GM12878 (cell line): ENCODE measurements at regions not wholly inside any gene's neighbourhood (a gene's known extent, or its start where the extent isn't known, plus 50 kb on each side); places are given as distances from the start of the nearest gene placed in this dataset.

ENCODE experiments used
- ATAC-seq: fragments of 200-7000 bp; cut with Tn5 transposase; 3 replicates; pipeline ENCODE4 v1.9.1; 2020; ENCODE audit warnings: mild to moderate bottlenecking, moderate library complexity
- BruUV-seq: library from RNA; stranded (reverse); fragments of 400-500 nt; replicated peaks from 2 replicates; lab custom pipeline; 2021; lab: Mats Ljungman, UMichigan
- CTCF ChIA-PET: fragments of 300-600 bp; sonication (Branson Sonifier 250); formaldehyde crosslinking; extraction: SDS; loops from one replicate; lab custom pipeline; 2021; ENCODE audit warnings: inconsistent platforms; lab: Yijun Ruan, JAX
- POLR2A ChIA-PET: fragments of 350-600 bp; formaldehyde crosslinking; extraction: SDS; loops from one replicate; lab custom pipeline; 2021; ENCODE audit warnings: inconsistent platforms; lab: Charles Lee
- RAD21 ChIA-PET: fragments of 300-600 bp; sonication (Branson Sonifier 250); formaldehyde crosslinking; loops from one replicate; lab custom pipeline; 2023; ENCODE audit warnings: antibody characterized with exemption; ENCODE audit not compliant: unreplicated experiment; lab: Charles Lee
- SMC1A ChIA-PET: fragments of 300-600 bp; sonication (Branson Sonifier 250); formaldehyde crosslinking; loops from one replicate; lab custom pipeline; 2023; ENCODE audit not compliant: unreplicated experiment, uncharacterized antibody; lab: Charles Lee
- DNase-seq: peaks from one replicate; pipeline ENCODE4 v3.0.0-alpha.2; 2011; ENCODE audit warnings: low read depth, low spot score
- FAIRE-seq: peaks from 3 replicates; lab custom pipeline; 2011; peaks lifted over from hg19 to GRCh38; lab: Jason Lieb, UNC
- H2AFZ ChIP-seq: 2 replicates; pipeline ENCODE4 v1.6.0; 2011; ENCODE audit warnings: low read depth, low read length, control low read depth; ENCODE audit not compliant: control insufficient read depth
- H3K27ac ChIP-seq: 2 replicates; pipeline ENCODE4 v1.5.1; 2011; ENCODE audit warnings: control low read depth; ENCODE audit not compliant: control insufficient read depth, insufficient read depth
- H3K27me3 ChIP-seq, 2 experiments: replicated peaks in 1 of 2; 2 replicates each; pipeline versions ENCODE4 v1.6.0 to v1.6.1; 2011; ENCODE audit warnings: low read length in 1 of 2; ENCODE audit not compliant: control insufficient read depth in 2 of 2, insufficient read depth in 2 of 2
- H3K36me3 ChIP-seq, 2 experiments: 2 replicates each; pipeline ENCODE4 v1.5.1; 2011; ENCODE audit warnings: low read length in 1 of 2; ENCODE audit not compliant: control insufficient read depth in 2 of 2, insufficient read depth in 2 of 2
- H3K4me1 ChIP-seq: 2 replicates; pipeline ENCODE4 v1.6.1; 2011; ENCODE audit warnings: mild to moderate bottlenecking, low read length, moderate library complexity, mixed read lengths; ENCODE audit not compliant: control insufficient read depth, insufficient read depth
- H3K4me2 ChIP-seq: 2 replicates; pipeline ENCODE4 v1.6.0; 2011; ENCODE audit warnings: control low read depth; ENCODE audit not compliant: control insufficient read depth, insufficient read depth
- H3K4me3 ChIP-seq: fragments of 200-600 bp; sonication (generic); 2 replicates; pipeline ENCODE4 v1.5.1; 2016
- H3K79me2 ChIP-seq: 2 replicates; pipeline ENCODE4 v1.6.0; 2011; ENCODE audit warnings: low read length; ENCODE audit not compliant: control insufficient read depth, insufficient read depth
- H3K9ac ChIP-seq: 2 replicates; pipeline ENCODE4 v1.8.0; 2011; ENCODE audit warnings: low read length, control low read depth, mixed read lengths; ENCODE audit not compliant: control insufficient read depth, insufficient read depth
- H3K9me3 ChIP-seq: replicated peaks from 3 replicates; pipeline ENCODE4 v1.5.1; 2011; ENCODE audit warnings: mild to moderate bottlenecking, low read length; ENCODE audit not compliant: control insufficient read depth, insufficient read depth
- H4K20me1 ChIP-seq: 2 replicates; pipeline ENCODE4 v1.6.0; 2011; ENCODE audit not compliant: control insufficient read depth, insufficient read depth
- BCL11A ChIP-seq: IDR thresholded peaks from 2 replicates; pipeline ENCODE4 v1.6.1; 2011; ENCODE audit warnings: low read depth, low read length
- BMI1 ChIP-seq: fragments of 450-650 bp; IDR thresholded peaks from 2 replicates; pipeline ENCODE4 v1.6.1; 2016; ENCODE audit warnings: mild to moderate bottlenecking, moderate library complexity, borderline replicate concordance
- CHD1 ChIP-seq: IDR thresholded peaks from 2 replicates; pipeline ENCODE4 v1.6.1; 2012; ENCODE audit warnings: low read depth, low read length, improper control_type of control experiment
- CHD2 ChIP-seq: IDR thresholded peaks from 2 replicates; pipeline ENCODE4 v1.6.1; 2011; ENCODE audit warnings: low read depth, low read length, improper control_type of control experiment, borderline replicate concordance
- CREB1 ChIP-seq: IDR thresholded peaks from 2 replicates; pipeline ENCODE4 v1.6.1; 2012; ENCODE audit warnings: low read depth, mild to moderate bottlenecking, inconsistent platforms
- CREM ChIP-seq: IDR thresholded peaks from 2 replicates; pipeline ENCODE4 v1.6.1; 2014; ENCODE audit warnings: antibody characterized with exemption, low read depth
- IKZF2 ChIP-seq, 2 experiments: fragments of 450-650 bp; IDR thresholded peaks; 2 replicates each; pipeline ENCODE4 v1.6.1; 2017; ENCODE audit warnings: mild to moderate bottlenecking in 2 of 2, moderate library complexity in 2 of 2
- IRF4 ChIP-seq: IDR thresholded peaks from 2 replicates; pipeline ENCODE4 v1.6.1; 2011; ENCODE audit warnings: low read depth, low read length
- JUNB ChIP-seq: IDR thresholded peaks from 2 replicates; pipeline ENCODE4 v1.6.1; 2016; ENCODE audit warnings: antibody characterized with exemption, mild to moderate bottlenecking
- NFYB ChIP-seq: IDR thresholded peaks from 2 replicates; pipeline ENCODE4 v1.6.1; 2011; ENCODE audit warnings: low read depth, mild to moderate bottlenecking, low read length, improper control_type of control experiment, moderate library complexity; ENCODE audit not compliant: insufficient read depth
- POLR2AphosphoS5 ChIP-seq: IDR thresholded peaks from 2 replicates; pipeline ENCODE4 v1.6.1; 2011; ENCODE audit warnings: mild to moderate bottlenecking, low read length, inconsistent platforms
- SMAD1 ChIP-seq: fragments of 450-650 bp; IDR thresholded peaks from 2 replicates; pipeline ENCODE4 v1.6.1; 2018; ENCODE audit warnings: mild to moderate bottlenecking, low read depth; ENCODE audit not compliant: partially characterized antibody
- SRF ChIP-seq, 2 experiments: IDR thresholded peaks; 2 replicates each; pipeline ENCODE4 v1.6.1; 2011; ENCODE audit warnings: low read depth in 2 of 2, low read length in 2 of 2, mild to moderate bottlenecking in 1 of 2, moderate library complexity in 1 of 2
- TBL1XR1 ChIP-seq: IDR thresholded peaks from 2 replicates; pipeline ENCODE4 v1.6.1; 2012; ENCODE audit warnings: low read depth, low read length, improper control_type of control experiment
- ZNF207 ChIP-seq: fragments of 450-650 bp; IDR thresholded peaks from 2 replicates; pipeline ENCODE4 v1.6.1; 2014; ENCODE audit warnings: antibody characterized with exemption, mild to moderate bottlenecking, borderline replicate concordance
- ZNF384 ChIP-seq: IDR thresholded peaks from 2 replicates; pipeline ENCODE4 v1.6.1; 2012; ENCODE audit warnings: low read depth, mild to moderate bottlenecking, low read length, improper control_type of control experiment, borderline replicate concordance
- WGBS: methylation state at CpG from one replicate; pipeline ENCODE4 v1.1.6; 2016; ENCODE audit warnings: low lambda C conversion rate; ENCODE audit not compliant: insufficient replicate concordance, insufficient coverage; ENCODE audit errors: missing lambda C conversion rate; 5-methylcytosine and 5-hydroxymethylcytosine counted together
- in situ Hi-C: fragments of 300-500 bp; cut with MboI; formaldehyde crosslinking; loops from 9 replicates; pipeline ENCODE4 v1.14.3; 2018; ENCODE audit warnings: mixed read lengths
- intact Hi-C: fragments of 100-400 bp; cut with micrococcal nuclease; formaldehyde crosslinking; loops from one replicate; pipeline ENCODE4 v1.14.2; 2022; ENCODE audit not compliant: unreplicated experiment
- TF ChIP-seq, protein P1 (sequence below): fragments of 450-650 bp; formaldehyde crosslinking; IDR thresholded peaks from 2 replicates; pipeline ENCODE4 v1.4.0; 2020; ENCODE audit warnings: mild to moderate bottlenecking, moderate library complexity

DNA sequence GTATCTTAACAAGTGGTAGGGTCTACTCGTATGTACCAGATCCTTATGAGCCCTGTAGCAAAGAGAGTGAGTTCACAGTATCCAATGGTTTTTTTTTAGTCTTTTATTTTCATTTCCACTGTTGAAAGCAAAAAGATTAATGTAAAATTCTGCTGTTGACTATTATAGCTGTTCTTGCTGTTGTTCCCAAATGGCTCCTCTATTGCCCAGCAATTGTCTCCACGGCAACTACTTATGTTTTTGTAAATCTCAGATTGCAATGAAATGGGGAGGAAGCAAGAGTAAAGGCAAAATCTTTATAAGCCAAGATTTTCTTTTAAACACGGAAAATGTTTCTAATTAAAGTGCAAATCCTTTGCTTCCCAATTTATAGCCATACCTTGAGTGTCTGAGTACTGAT is 406.1 kb downstream of the EPM2A start:
- no peaks in the 10 kb centered on the region for H3K79me2 ChIP-seq
- no peak overlapping the region for H3K4me3 ChIP-seq
- no peak overlapping the region for H3K27ac ChIP-seq
- POLR2A ChIA-PET, result no interaction called here
- no peak overlapping the region for H2AFZ ChIP-seq
- DNase-seq (no peak), FAIRE-seq (no peak), ATAC-seq (no peak)
- no peaks in the 10 kb centered on the region for H3K27me3 ChIP-seq
- TF ChIP-seq SMAD1, result no peak
- TF ChIP-seq NFYB, result no peak
- TF ChIP-seq CREB1, result no peak
- TF ChIP-seq CREM, result no peak
- no peak for TF ChIP-seq IKZF2 (IDR thresholded peaks at IDR 0.05)
- no peak for TF ChIP-seq SRF (IDR thresholded peaks at IDR 0.05; ENCODE audit: low read depth in 2 of 2, low read length in 2 of 2)
- TF ChIP-seq IRF4, result no peak
- TF ChIP-seq BCL11A, result no peak
- no peak overlapping the region for H3K4me2 ChIP-seq
- no peaks in the 10 kb centered on the region for H3K4me1 ChIP-seq
- CTCF ChIA-PET, result interaction anchor here (1.2 to 1.4 kb wide), 2 partner anchors 10 to 305 kb away, joined by 3 to 7 read pairs; no protein-coding TSS in a partner anchor
- 62% methylated on average over 3 of the region's 3 CpGs for WGBS
- H3K9ac ChIP-seq, result no peak overlapping the region
- BruUV-seq, result no TSS peak
- RAD21 ChIA-PET, result no interaction called here
- no peaks in the 10 kb centered on the region for H3K36me3 ChIP-seq
- SMC1A ChIA-PET, result interaction anchor here (0.9 to 1.2 kb wide), 3 partner anchors 9 to 21 kb away, joined by 3 read pairs; no protein-coding TSS in a partner anchor
- in situ Hi-C loops (no loop called here), intact Hi-C loops (no loop called here)
- H4K20me1 ChIP-seq, result no peaks in the 10 kb centered on the region
- no peaks in the 10 kb centered on the region for H3K9me3 ChIP-seq

DNA sequence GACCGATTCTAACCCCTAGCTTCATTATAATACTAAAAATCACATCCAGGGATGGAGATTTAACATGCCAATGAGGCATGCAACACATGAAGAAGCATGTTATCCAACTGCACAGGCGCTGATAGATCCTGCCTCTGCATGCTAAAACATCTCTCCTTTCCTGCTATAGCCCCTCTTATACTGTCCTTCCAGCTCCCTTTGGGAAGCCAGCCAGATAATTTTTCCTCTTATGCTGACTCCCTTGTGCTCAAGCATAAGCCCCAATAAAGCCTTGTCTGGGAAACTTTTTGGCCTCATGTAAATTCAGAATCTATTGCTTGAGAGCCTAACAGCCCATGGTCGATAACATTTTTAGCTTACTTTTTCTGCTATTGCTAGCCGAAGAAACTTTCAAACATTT is 404.3 kb downstream of the EPM2A start:
- POLR2A ChIA-PET, result no interaction called here
- BruUV-seq, result no TSS peak
- FAIRE-seq (no peak), ATAC-seq (no peak), DNase-seq (no peak)
- H2AFZ ChIP-seq, result no peak overlapping the region
- RAD21 ChIA-PET, result no interaction called here
- no peak overlapping the region for H3K4me3 ChIP-seq
- H3K9me3 ChIP-seq, result no peaks in the 10 kb centered on the region
- H3K79me2 ChIP-seq, result no peaks in the 10 kb centered on the region
- H3K9ac ChIP-seq, result no peak overlapping the region
- H3K36me3 ChIP-seq, result no peaks in the 10 kb centered on the region
- no peaks in the 10 kb centered on the region for H4K20me1 ChIP-seq
- no peak overlapping the region for H3K27ac ChIP-seq
- H3K4me1 ChIP-seq, result no peaks in the 10 kb centered on the region
- H3K4me2 ChIP-seq, result no peak overlapping the region
- in situ Hi-C loops (no loop called here), intact Hi-C loops (no loop called here)
- SMC1A ChIA-PET, result interaction anchor here (0.9 kb wide), 1 partner anchor 302 kb away, joined by 3 read pairs; no protein-coding TSS in a partner anchor
- WGBS, result 53% methylated on average over 4 of the region's 4 CpGs
- CTCF ChIA-PET, result no interaction called here
- no peaks in the 10 kb centered on the region for H3K27me3 ChIP-seq
- TF ChIP-seq, protein P1, sequence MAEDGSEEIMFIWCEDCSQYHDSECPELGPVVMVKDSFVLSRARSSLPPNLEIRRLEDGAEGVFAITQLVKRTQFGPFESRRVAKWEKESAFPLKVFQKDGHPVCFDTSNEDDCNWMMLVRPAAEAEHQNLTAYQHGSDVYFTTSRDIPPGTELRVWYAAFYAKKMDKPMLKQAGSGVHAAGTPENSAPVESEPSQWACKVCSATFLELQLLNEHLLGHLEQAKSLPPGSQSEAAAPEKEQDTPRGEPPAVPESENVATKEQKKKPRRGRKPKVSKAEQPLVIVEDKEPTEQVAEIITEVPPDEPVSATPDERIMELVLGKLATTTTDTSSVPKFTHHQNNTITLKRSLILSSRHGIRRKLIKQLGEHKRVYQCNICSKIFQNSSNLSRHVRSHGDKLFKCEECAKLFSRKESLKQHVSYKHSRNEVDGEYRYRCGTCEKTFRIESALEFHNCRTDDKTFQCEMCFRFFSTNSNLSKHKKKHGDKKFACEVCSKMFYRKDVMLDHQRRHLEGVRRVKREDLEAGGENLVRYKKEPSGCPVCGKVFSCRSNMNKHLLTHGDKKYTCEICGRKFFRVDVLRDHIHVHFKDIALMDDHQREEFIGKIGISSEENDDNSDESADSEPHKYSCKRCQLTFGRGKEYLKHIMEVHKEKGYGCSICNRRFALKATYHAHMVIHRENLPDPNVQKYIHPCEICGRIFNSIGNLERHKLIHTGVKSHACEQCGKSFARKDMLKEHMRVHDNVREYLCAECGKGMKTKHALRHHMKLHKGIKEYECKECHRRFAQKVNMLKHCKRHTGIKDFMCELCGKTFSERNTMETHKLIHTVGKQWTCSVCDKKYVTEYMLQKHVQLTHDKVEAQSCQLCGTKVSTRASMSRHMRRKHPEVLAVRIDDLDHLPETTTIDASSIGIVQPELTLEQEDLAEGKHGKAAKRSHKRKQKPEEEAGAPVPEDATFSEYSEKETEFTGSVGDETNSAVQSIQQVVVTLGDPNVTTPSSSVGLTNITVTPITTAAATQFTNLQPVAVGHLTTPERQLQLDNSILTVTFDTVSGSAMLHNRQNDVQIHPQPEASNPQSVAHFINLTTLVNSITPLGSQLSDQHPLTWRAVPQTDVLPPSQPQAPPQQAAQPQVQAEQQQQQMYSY, result no peak
- no peak for TF ChIP-seq JUNB
- TF ChIP-seq POLR2AphosphoS5, result no peak
- TF ChIP-seq ZNF207, result no peak
- no peak for TF ChIP-seq BMI1
- TF ChIP-seq TBL1XR1, result no peak
- TF ChIP-seq CHD2, result no peak
- no peak for TF ChIP-seq ZNF384
- no peak for TF ChIP-seq CHD1
